ENCODE measurements at regions not wholly inside any gene's neighbourhood (a gene's known extent, or its start where the extent isn't known, plus 50 kb on each side); places are given as distances from the start of the nearest gene placed in this dataset.
"Not testable (repeated sequence)": the region's sequence is repeated elsewhere in the genome, so short reads cannot be mapped to it uniquely, and the experiment has no call there.

- TF ChIP-seq CTCF (IDR thresholded peaks at IDR 0.05; ENCODE audit: extremely low read depth, missing control alignments), result no peak
- no peak for DNase-seq (ENCODE audit: low spot score)
Observed at GRCh38 chr6:154931711-154932424, 63.2 kb upstream of the TIAM2 start.

- TF ChIP-seq CTCF (IDR thresholded peaks at IDR 0.05; ENCODE audit: extremely low read depth, missing control alignments), result no peak
- DNase-seq (ENCODE audit: low spot score), result no peak
Observed at GRCh38 chr6:154932515-154933027, 62.5 kb upstream of the TIAM2 start.

- no peak for TF ChIP-seq CTCF (IDR thresholded peaks at IDR 0.05; ENCODE audit: extremely low read depth, missing control alignments)
- no peak for DNase-seq (ENCODE audit: low spot score)
Observed at GRCh38 chr6:154933181-154933827, 61.8 kb upstream of the TIAM2 start.

GRCh38 chr6:154937306-154938220 lies 57.6 kb upstream of the TIAM2 start:
- TF ChIP-seq CTCF (IDR thresholded peaks at IDR 0.05; ENCODE audit: extremely low read depth, missing control alignments), result no peak
- no peak for DNase-seq (ENCODE audit: low spot score)

GRCh38 chr6:154938221-154938580 lies 56.9 kb upstream of the TIAM2 start:
- no peak for TF ChIP-seq CTCF (IDR thresholded peaks at IDR 0.05; ENCODE audit: extremely low read depth, missing control alignments)
- no peak for DNase-seq (ENCODE audit: low spot score)

GRCh38 chr6:154938727-154939285 lies 56.3 kb upstream of the TIAM2 start:
- not testable (repeated sequence) for DNase-seq (ENCODE audit: low spot score)

GRCh38 chr6:154942770-154943169 lies 52.3 kb upstream of the TIAM2 start:
- DNase-seq (ENCODE audit: low spot score), result no peak
- no peak for TF ChIP-seq CTCF (IDR thresholded peaks at IDR 0.05; ENCODE audit: extremely low read depth, missing control alignments)

Measured in GM20000 (cell line).